ENCODE measurements at regions not wholly inside any gene's neighbourhood (a gene's known extent, or its start where the extent isn't known, plus 50 kb on each side); places are given as distances from the start of the nearest gene placed in this dataset.

GRCh38 chr18:39105104-39105503 lies 1539.5 kb upstream of the CELF4 start:
- no peak for DNase-seq
- Histone ChIP-seq H3K4me1 (no peaks in the 10 kb centered on the region), H3K4me3 (no peak overlapping the region), H3K27ac (no peak overlapping the region), H3K36me3 (no peaks in the 10 kb centered on the region), H3K27me3 (no peaks in the 10 kb centered on the region), H3K9me3 (no peaks in the 10 kb centered on the region)
- no peak for TF ChIP-seq POLR2A (IDR thresholded peaks at IDR 0.05)
- no peak for TF ChIP-seq CTCF (IDR thresholded peaks at IDR 0.05)

- H3K36me3 ChIP-seq, result no peaks in the 10 kb centered on the region
- DNase-seq, result no peak
- H3K9me3 ChIP-seq, result no peaks in the 10 kb centered on the region
- no peaks in the 10 kb centered on the region for H3K4me1 ChIP-seq
- TF ChIP-seq POLR2A (IDR thresholded peaks at IDR 0.05) (no peak), CTCF (IDR thresholded peaks at IDR 0.05) (no peak)
- no peaks in the 10 kb centered on the region for H3K27me3 ChIP-seq
- no peak overlapping the region for H3K27ac ChIP-seq
- no peak overlapping the region for H3K4me3 ChIP-seq
Measured at GRCh38 chr18:39072970-39073369, 1507.4 kb upstream of the CELF4 start.

GRCh38 chr18:39062426-39062825 lies 1496.8 kb upstream of the CELF4 start:
- DNase-seq, result no peak
- Histone ChIP-seq H3K4me1 (no peaks in the 10 kb centered on the region), H3K4me3 (no peak overlapping the region), H3K27ac (no peak overlapping the region), H3K9me3 (no peaks in the 10 kb centered on the region), H3K36me3 (no peaks in the 10 kb centered on the region), H3K27me3 (no peaks in the 10 kb centered on the region)
- TF ChIP-seq CTCF (IDR thresholded peaks at IDR 0.05), result no peak
- no peak for TF ChIP-seq POLR2A (IDR thresholded peaks at IDR 0.05)

GRCh38 chr18:39058386-39059000 lies 1492.9 kb upstream of the CELF4 start:
- TF ChIP-seq POLR2A (IDR thresholded peaks at IDR 0.05) (no peak), CTCF (IDR thresholded peaks at IDR 0.05) (no peak)
- no peak overlapping the region for H3K4me3 ChIP-seq
- DNase-seq, result no peak
- H3K27ac ChIP-seq, result no peak overlapping the region
- no peaks in the 10 kb centered on the region for H3K27me3 ChIP-seq
- H3K36me3 ChIP-seq, result no peaks in the 10 kb centered on the region
- no peaks in the 10 kb centered on the region for H3K4me1 ChIP-seq
- no peaks in the 10 kb centered on the region for H3K9me3 ChIP-seq

GRCh38 chr18:39057423-39058064 lies 1491.9 kb upstream of the CELF4 start:
- Histone ChIP-seq H3K9me3 (no peaks in the 10 kb centered on the region), H3K27me3 (no peaks in the 10 kb centered on the region), H3K4me3 (no peak overlapping the region), H3K4me1 (no peaks in the 10 kb centered on the region), H3K36me3 (no peaks in the 10 kb centered on the region), H3K27ac (no peak overlapping the region)
- TF ChIP-seq CTCF (IDR thresholded peaks at IDR 0.05) (no peak), POLR2A (IDR thresholded peaks at IDR 0.05) (no peak)
- no peak for DNase-seq

Measured in Peyer's patch (tissue), 4 donors.